Peyer's patch (tissue), 4 donors: ENCODE measurements at regions not wholly inside any gene's neighbourhood (a gene's known extent, or its start where the extent isn't known, plus 50 kb on each side); places are given as distances from the start of the nearest gene placed in this dataset.
"Not testable (repeated sequence)": the region's sequence is repeated elsewhere in the genome, so short reads cannot be mapped to it uniquely, and the experiment has no call there.

Experiments
- CTCF ChIP-seq, 6 experiments: fragments of 450-650 bp in 4 of 6; fragments of 200-600 bp in 2 of 6; sonication (generic) in 1 of 6; IDR thresholded peaks; one replicate each; pipeline ENCODE4 v1.5.1; 2017 to 2019; ENCODE audit warnings: antibody characterized with exemption in 6 of 6, mild to moderate bottlenecking in 3 of 6, moderate library complexity in 1 of 6
- POLR2A ChIP-seq, 2 donors: fragments of 450-650 bp; IDR thresholded peaks; one replicate each; pipeline ENCODE4 v1.5.1; 2017; ENCODE audit warnings: antibody characterized with exemption in 2 of 2, mild to moderate bottlenecking in 2 of 2, moderate library complexity in 2 of 2

GRCh38 chr12:3424796-3425195 lies 66.2 kb upstream of the PRMT8 start:
- not testable (repeated sequence) for TF ChIP-seq POLR2A, CTCF (IDR thresholded peaks at IDR 0.05)
